GM19193 (cell line): ENCODE measurements at regions not wholly inside any gene's neighbourhood (a gene's known extent, or its start where the extent isn't known, plus 50 kb on each side); places are given as distances from the start of the nearest gene placed in this dataset.

Experiments
- POLR2A ChIP-seq: IDR thresholded peaks from 4 replicates; pipeline ENCODE4 v1.6.1; 2011; ENCODE audit not compliant: insufficient read depth, insufficient read length; ENCODE audit errors: extremely low read depth

GRCh38 chr2:3138621-3139020, 239.0 kb downstream of the EIPR1 start:
- TF ChIP-seq POLR2A, result no peak

GRCh38 chr2:3137651-3138300, 239.8 kb downstream of the EIPR1 start:
- TF ChIP-seq POLR2A, result no peak

- TF ChIP-seq POLR2A, result no peak
These were observed 241.9 kb downstream of the EIPR1 start for GRCh38 chr2:3135676-3136075.

- no peak for TF ChIP-seq POLR2A
These were observed 243.5 kb downstream of the EIPR1 start for GRCh38 chr2:3134026-3134571.

GRCh38 chr2:3132966-3133365, 244.7 kb downstream of the EIPR1 start:
- no peak for TF ChIP-seq POLR2A

- TF ChIP-seq POLR2A, result no peak
These were observed 245.2 kb downstream of the EIPR1 start for GRCh38 chr2:3132466-3132865.

- no peak for TF ChIP-seq POLR2A
These were observed 245.8 kb downstream of the EIPR1 start for GRCh38 chr2:3131636-3132326.

GRCh38 chr2:3130889-3131635, 246.6 kb downstream of the EIPR1 start:
- no peak for TF ChIP-seq POLR2A

GRCh38 chr2:3130444-3130843, 247.2 kb downstream of the EIPR1 start:
- no peak for TF ChIP-seq POLR2A

GRCh38 chr2:3129867-3130266, 247.8 kb downstream of the EIPR1 start:
- TF ChIP-seq POLR2A, result no peak

GRCh38 chr2:3128786-3129185, 248.8 kb downstream of the EIPR1 start:
- no peak for TF ChIP-seq POLR2A

GRCh38 chr2:3127710-3128109, 249.9 kb downstream of the EIPR1 start:
- TF ChIP-seq POLR2A, result no peak

- no peak for TF ChIP-seq POLR2A
These were observed 250.6 kb downstream of the EIPR1 start for GRCh38 chr2:3126911-3127621.

GRCh38 chr2:3126171-3126910, 251.3 kb downstream of the EIPR1 start:
- no peak for TF ChIP-seq POLR2A
